Astrocyte of the spinal cord (primary cell): ENCODE measurements at regions not wholly inside any gene's neighbourhood (a gene's known extent, or its start where the extent isn't known, plus 50 kb on each side); places are given as distances from the start of the nearest gene placed in this dataset.
A peak's percentile ranks its signal among the peaks of the same experiment; 100 is the strongest.

Source experiments
- DNase-seq: peaks from one replicate; pipeline ENCODE4 v3.0.0; 2011; ENCODE audit warnings: low read depth, low spot score
- H3K4me3 ChIP-seq: 2 replicates; pipeline ENCODE4 v1.5.1; 2011; ENCODE audit warnings: low read depth, mild to moderate bottlenecking, low read length, moderate library complexity
- CTCF ChIP-seq: IDR thresholded peaks from 2 replicates; pipeline ENCODE4 v1.5.1; 2012; ENCODE audit warnings: low read depth, mild to moderate bottlenecking, low read length, inconsistent platforms
- in situ Hi-C: cut with HindIII; loops from 2 replicates; pipeline ENCODE4 v1.10.0; 2017; ENCODE audit warnings: low sequenced_read_pairs

- no peak overlapping the region for H3K4me3 ChIP-seq
- in situ Hi-C loops: no loop called here
- DNase-seq: no peak
- no peak for TF ChIP-seq CTCF
Measured at GRCh38 chr4:125262502-125262901, 52.3 kb upstream of the FAT4 start.

DNA sequence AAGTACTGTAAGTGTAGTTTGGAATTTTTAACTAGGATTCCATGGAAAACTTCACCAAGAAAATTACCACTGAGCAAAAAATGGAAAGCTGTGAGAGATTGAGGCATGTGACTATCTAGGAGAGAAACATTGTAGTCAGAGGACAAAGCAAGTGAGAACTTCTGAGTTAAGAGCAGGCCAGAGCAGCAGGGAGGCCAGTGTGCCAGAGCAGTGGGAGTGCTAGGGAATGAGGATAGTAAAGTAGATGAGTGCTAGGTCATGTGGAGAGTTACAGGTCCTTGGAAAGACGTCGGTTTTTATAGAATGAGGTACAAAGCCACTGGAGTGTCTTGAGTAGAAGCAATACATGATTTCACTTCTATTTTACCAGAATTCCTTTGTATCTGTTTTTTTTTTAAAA lies 52.7 kb upstream of the FAT4 start:
- no peak for DNase-seq
- in situ Hi-C loops: no loop called here
- H3K4me3 ChIP-seq: no peak overlapping the region
- TF ChIP-seq CTCF: no peak

- DNase-seq: peak; percentile 68
- in situ Hi-C loops: no loop called here
Measured at GRCh38 chr4:125254106-125254505, 60.6 kb upstream of the FAT4 start.

GRCh38 chr4:125244848-125245450 lies 69.8 kb upstream of the FAT4 start:
- in situ Hi-C loops: no loop called here
- no peak overlapping the region for H3K4me3 ChIP-seq
- peak; percentile 51 for DNase-seq
- TF ChIP-seq CTCF: peak; percentile 35

More at GRCh38 chr4:125254106-125254505, 60.6 kb upstream of the FAT4 start:
- no peak for TF ChIP-seq CTCF
- no peak overlapping the region for H3K4me3 ChIP-seq

DNA sequence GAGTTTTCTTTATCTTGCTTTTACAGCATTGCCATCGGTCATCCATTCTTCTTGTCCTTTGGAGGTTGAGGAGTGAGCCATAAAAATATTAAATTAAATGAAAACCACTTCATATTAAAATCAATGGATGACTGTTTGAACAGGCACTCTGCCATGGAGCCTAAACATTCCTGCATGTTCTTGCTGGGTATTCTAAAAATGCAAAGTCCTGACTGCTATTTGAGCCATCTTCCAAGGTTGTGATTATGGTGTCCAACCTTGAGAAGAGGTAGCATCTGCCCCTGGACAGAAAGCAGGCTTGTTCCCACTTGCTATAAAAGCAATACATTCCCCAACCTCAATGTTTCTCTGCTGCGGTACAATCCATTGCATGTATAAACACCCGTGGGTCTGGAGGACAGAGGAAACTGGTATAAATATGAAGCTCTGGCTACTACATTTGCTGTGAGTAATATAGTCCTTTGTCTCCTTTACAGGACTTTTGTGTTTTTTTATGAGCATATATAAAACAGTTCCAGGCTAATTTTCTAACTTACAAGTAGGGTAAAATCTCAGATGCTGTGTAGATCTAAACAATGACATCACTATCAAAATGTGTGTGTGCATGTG lies 70.9 kb upstream of the FAT4 start:
- H3K4me3 ChIP-seq: no peak overlapping the region
- DNase-seq: peak; percentile 17
- in situ Hi-C loops: no loop called here
- TF ChIP-seq CTCF: no peak

- no peak overlapping the region for H3K4me3 ChIP-seq
- in situ Hi-C loops: no loop called here
- TF ChIP-seq CTCF: no peak
- no peak for DNase-seq
Measured at GRCh38 chr4:125235971-125236370, 78.8 kb upstream of the FAT4 start.
